Caco-2 (cell line): ENCODE measurements at regions not wholly inside any gene's neighbourhood (a gene's known extent, or its start where the extent isn't known, plus 50 kb on each side); places are given as distances from the start of the nearest gene placed in this dataset.

Experiments used
- BruUV-seq: library from RNA; stranded (reverse); fragments of 400-500 nt; replicated peaks from 2 replicates; lab custom pipeline; 2021; lab: Mats Ljungman, UMichigan
- CTCF ChIA-PET: fragments of 300-600 bp; sonication (Branson Sonifier 250); formaldehyde crosslinking; loops from one replicate; lab custom pipeline; 2022; ENCODE audit warnings: antibody characterized with exemption; lab: Charles Lee
- POLR2A ChIA-PET: fragments of 300-600 bp; sonication (Branson Sonifier 250); formaldehyde crosslinking; loops from one replicate; lab custom pipeline; 2022; ENCODE audit warnings: antibody characterized with exemption; lab: Charles Lee
- DNase-seq, 2 experiments: peaks; one replicate each; pipeline versions ENCODE4 v3.0.0 to v3.0.0-alpha.2; 2020 to 2022
- H3K27me3 ChIP-seq: replicated peaks from 2 replicates; pipeline ENCODE4 v1.6.0; 2011; ENCODE audit warnings: low read length; ENCODE audit not compliant: control insufficient read depth, insufficient read depth
- H3K36me3 ChIP-seq: 2 replicates; pipeline ENCODE4 v1.5.1; 2011; ENCODE audit warnings: low read length; ENCODE audit not compliant: control insufficient read depth, insufficient read depth
- H3K4me1 ChIP-seq: fragments of 250-450 bp; sonication (Bioruptor Pico); 2 replicates; pipeline ENCODE4 v1.5.1; 2020; ENCODE audit warnings: mild to moderate bottlenecking
- H3K4me3 ChIP-seq: 2 replicates; pipeline ENCODE4 v1.5.1; 2011; ENCODE audit warnings: low read depth, mild to moderate bottlenecking, control low read depth, low read length
- H3K9me3 ChIP-seq: fragments of 250-450 bp; sonication (Bioruptor Pico); 2 replicates; pipeline ENCODE4 v1.5.1; 2020; ENCODE audit warnings: mild to moderate bottlenecking, moderate library complexity
- H3K27ac Mint-ChIP-seq: one replicate; pipeline ENCODE4 v1.8.0; 2022; ENCODE audit warnings: mixed read lengths; ENCODE audit not compliant: unreplicated experiment
- H3K27me3 Mint-ChIP-seq: one replicate; pipeline ENCODE4 v1.8.0; 2022; ENCODE audit warnings: mixed read lengths; ENCODE audit not compliant: insufficient read depth, unreplicated experiment
- H3K36me3 Mint-ChIP-seq: one replicate; pipeline ENCODE4 v1.8.0; 2022; ENCODE audit warnings: mild to moderate bottlenecking, mixed read lengths; ENCODE audit not compliant: insufficient read depth, unreplicated experiment
- H3K4me1 Mint-ChIP-seq: one replicate; pipeline ENCODE4 v1.8.0; 2022; ENCODE audit warnings: low read depth, mixed read lengths; ENCODE audit not compliant: unreplicated experiment
- H3K4me3 Mint-ChIP-seq: one replicate; pipeline ENCODE4 v1.8.0; 2022; ENCODE audit warnings: mild to moderate bottlenecking, moderate library complexity, mixed read lengths; ENCODE audit not compliant: unreplicated experiment
- H3K9me3 Mint-ChIP-seq: one replicate; pipeline ENCODE4 v1.8.0; 2022; ENCODE audit warnings: mixed read lengths; ENCODE audit not compliant: unreplicated experiment
- CTCF ChIP-seq, 2 experiments: fragments of 200-600 bp in 1 of 2; IDR thresholded peaks; 1 replicate in 1 of 2; 2 replicates in 1 of 2; pipeline versions ENCODE4 v1.5.1 to v1.8.0; 2011 to 2022; ENCODE audit warnings: antibody characterized with exemption in 1 of 2, control low read depth in 1 of 2, inconsistent platforms in 1 of 2, low read depth in 1 of 2, low read length in 1 of 2, mild to moderate bottlenecking in 1 of 2, moderate library complexity in 1 of 2; ENCODE audit not compliant: insufficient read depth in 1 of 2, severe bottlenecking in 1 of 2, unreplicated experiment in 1 of 2
- intact Hi-C: fragments of 100-400 bp; cut with micrococcal nuclease; formaldehyde crosslinking; loops from one replicate; pipeline ENCODE4 v1.10.0; 2022; ENCODE audit not compliant: unreplicated experiment

- Mint-ChIP-seq H3K4me1 (no peaks in the 10 kb centered on the region), H3K27ac (no peak overlapping the region), H3K36me3 (no peaks in the 10 kb centered on the region), H3K4me3 (no peak overlapping the region), H3K27me3 (no peaks in the 10 kb centered on the region), H3K9me3 (peaks cover 9% of the 10 kb centered on the region)
- CTCF ChIA-PET = no interaction called here
- Histone ChIP-seq H3K36me3 (no peaks in the 10 kb centered on the region), H3K9me3 (0 out of 2 replicates have a peak, but pooled peaks cover 7% of the 10 kb centered on the region), H3K27me3 (no peaks in the 10 kb centered on the region), H3K4me3 (no peak overlapping the region), H3K4me1 (no peaks in the 10 kb centered on the region; the same call in 1 of the 2 replicates)
- intact Hi-C loops = no loop called here
- TF ChIP-seq CTCF (IDR thresholded peaks at IDR 0.05; ENCODE audit: insufficient read depth in 1 of 2, low read depth in 1 of 2, low read length in 1 of 2, severe bottlenecking in 1 of 2, unreplicated experiment in 1 of 2) = no peak
- BruUV-seq = no TSS peak
- POLR2A ChIA-PET = no interaction called here
- DNase-seq = no peak
Observed at GRCh38 chr10:21034241-21034640, 137.1 kb upstream of the NEBL start.

- BruUV-seq = no TSS peak
- no peaks in the 10 kb centered on the region for H3K36me3 Mint-ChIP-seq
- no peaks in the 10 kb centered on the region for H3K4me1 ChIP-seq
- no peaks in the 10 kb centered on the region for H3K36me3 ChIP-seq
- POLR2A ChIA-PET = no interaction called here
- no peaks in the 10 kb centered on the region for H3K4me1 Mint-ChIP-seq
- no peak for TF ChIP-seq CTCF (IDR thresholded peaks at IDR 0.05; ENCODE audit: insufficient read depth in 1 of 2, low read depth in 1 of 2, low read length in 1 of 2, severe bottlenecking in 1 of 2, unreplicated experiment in 1 of 2)
- no peak for DNase-seq
- 0 out of 2 replicates have a peak, but pooled peaks cover 7% of the 10 kb centered on the region for H3K9me3 ChIP-seq
- CTCF ChIA-PET = no interaction called here
- H3K9me3 Mint-ChIP-seq = peaks cover 13% of the 10 kb centered on the region
- no peak overlapping the region for H3K27ac Mint-ChIP-seq
- H3K27me3 Mint-ChIP-seq = no peaks in the 10 kb centered on the region
- intact Hi-C loops = no loop called here
- no peak overlapping the region for H3K4me3 ChIP-seq
- H3K4me3 Mint-ChIP-seq = no peak overlapping the region
- no peaks in the 10 kb centered on the region for H3K27me3 ChIP-seq
Observed at GRCh38 chr10:21032587-21033319, 135.6 kb upstream of the NEBL start.

- no peaks in the 10 kb centered on the region for H3K4me1 Mint-ChIP-seq
- Histone ChIP-seq H3K27me3 (no peaks in the 10 kb centered on the region), H3K9me3 (0 out of 2 replicates have a peak, but pooled peaks cover 7% of the 10 kb centered on the region), H3K36me3 (no peaks in the 10 kb centered on the region), H3K4me1 (no peaks in the 10 kb centered on the region), H3K4me3 (no peak overlapping the region)
- TF ChIP-seq CTCF (IDR thresholded peaks at IDR 0.05; ENCODE audit: insufficient read depth in 1 of 2, low read depth in 1 of 2, low read length in 1 of 2, severe bottlenecking in 1 of 2, unreplicated experiment in 1 of 2) = no peak
- H3K27me3 Mint-ChIP-seq = no peaks in the 10 kb centered on the region
- intact Hi-C loops = no loop called here
- no peak overlapping the region for H3K27ac Mint-ChIP-seq
- peaks cover 13% of the 10 kb centered on the region for H3K9me3 Mint-ChIP-seq
- POLR2A ChIA-PET = no interaction called here
- H3K4me3 Mint-ChIP-seq = no peak overlapping the region
- no TSS peak for BruUV-seq
- H3K36me3 Mint-ChIP-seq = no peaks in the 10 kb centered on the region
- no peak for DNase-seq
- CTCF ChIA-PET = no interaction called here
Observed at GRCh38 chr10:21031232-21031795, 134.2 kb upstream of the NEBL start.
